Activated T-helper 1 cell treated with anti-CD3 and anti-CD28 coated beads, Interleukin-12 subunit alpha, Interleukin-12 subunit beta, Interleukin-2, Interleukin-4 antibody, amounts not matched to agents 30 ng/mL and 10 ng/mL and 1 ng/mL, durations not matched to agents 14 hours and 24 hours and 36 hours (primary cell): ENCODE measurements at regions not wholly inside any gene's neighbourhood (a gene's known extent, or its start where the extent isn't known, plus 50 kb on each side); places are given as distances from the start of the nearest gene placed in this dataset.

Source experiments
- DNase-seq: peaks from one replicate; pipeline ENCODE4 v3.0.0; 2021; ENCODE audit warnings: low spot score
- H3K27ac Mint-ChIP-seq: one replicate; pipeline ENCODE4 v1.8.0; 2021; ENCODE audit warnings: mild to moderate bottlenecking, mixed read lengths
- H3K27me3 Mint-ChIP-seq: one replicate; pipeline ENCODE4 v1.8.0; 2022; ENCODE audit warnings: mild to moderate bottlenecking, moderate library complexity, mixed read lengths; ENCODE audit not compliant: insufficient read depth
- H3K36me3 Mint-ChIP-seq: one replicate; pipeline ENCODE4 v1.8.0; 2021; ENCODE audit warnings: low read depth, mixed read lengths
- H3K4me1 Mint-ChIP-seq: one replicate; pipeline ENCODE4 v1.8.0; 2021; ENCODE audit warnings: low read depth, mixed read lengths
- H3K4me3 Mint-ChIP-seq: one replicate; pipeline ENCODE4 v1.8.0; 2021; ENCODE audit warnings: mild to moderate bottlenecking, moderate library complexity, mixed read lengths
- H3K9me3 Mint-ChIP-seq: one replicate; pipeline ENCODE4 v1.8.0; 2021; ENCODE audit warnings: mixed read lengths
- intact Hi-C: fragments of 100-400 bp; cut with micrococcal nuclease; formaldehyde crosslinking; loops from one replicate; pipeline ENCODE4 v1.15.1; 2024

- no peak for DNase-seq
- no peak overlapping the region for H3K4me3 Mint-ChIP-seq
- H3K36me3 Mint-ChIP-seq: no peaks in the 10 kb centered on the region
- H3K4me1 Mint-ChIP-seq: no peaks in the 10 kb centered on the region
- no peaks in the 10 kb centered on the region for H3K27me3 Mint-ChIP-seq
- H3K9me3 Mint-ChIP-seq: no peaks in the 10 kb centered on the region
- intact Hi-C loops: no loop called here
- H3K27ac Mint-ChIP-seq: no peak overlapping the region
Measured at GRCh38 chr2:155748131-155748530, 584.4 kb downstream of the NR4A2 start.

DNA sequence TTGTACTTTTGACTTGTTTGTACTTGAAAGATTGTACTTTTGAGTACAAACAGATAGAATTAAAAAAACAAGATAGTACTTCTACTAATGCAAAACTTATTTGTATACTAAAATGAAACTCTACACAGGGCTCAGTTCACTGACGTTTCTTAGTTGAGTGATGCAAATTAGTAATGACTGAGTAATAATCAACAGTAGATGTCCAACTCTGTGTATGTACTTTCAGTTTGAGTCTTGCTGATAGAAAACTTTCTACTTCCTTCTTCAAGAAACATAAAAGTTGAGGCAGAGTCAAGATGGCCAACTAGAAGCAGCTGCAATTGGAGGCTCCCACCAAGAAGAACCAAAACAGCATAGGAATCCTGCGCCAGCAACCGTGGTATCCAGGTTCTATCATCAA is 585.0 kb downstream of the NR4A2 start:
- Mint-ChIP-seq H3K4me1 (no peaks in the 10 kb centered on the region), H3K27ac (no peak overlapping the region), H3K4me3 (no peak overlapping the region), H3K36me3 (no peaks in the 10 kb centered on the region), H3K27me3 (no peaks in the 10 kb centered on the region), H3K9me3 (no peaks in the 10 kb centered on the region)
- intact Hi-C loops: no loop called here
- no peak for DNase-seq

- intact Hi-C loops: no loop called here
- no peaks in the 10 kb centered on the region for H3K4me1 Mint-ChIP-seq
- H3K27me3 Mint-ChIP-seq: no peaks in the 10 kb centered on the region
- H3K9me3 Mint-ChIP-seq: no peaks in the 10 kb centered on the region
- no peak overlapping the region for H3K27ac Mint-ChIP-seq
- H3K4me3 Mint-ChIP-seq: no peak overlapping the region
- no peak for DNase-seq
- no peaks in the 10 kb centered on the region for H3K36me3 Mint-ChIP-seq
Measured at GRCh38 chr2:155733091-155733853, 599.2 kb downstream of the NR4A2 start.

DNA sequence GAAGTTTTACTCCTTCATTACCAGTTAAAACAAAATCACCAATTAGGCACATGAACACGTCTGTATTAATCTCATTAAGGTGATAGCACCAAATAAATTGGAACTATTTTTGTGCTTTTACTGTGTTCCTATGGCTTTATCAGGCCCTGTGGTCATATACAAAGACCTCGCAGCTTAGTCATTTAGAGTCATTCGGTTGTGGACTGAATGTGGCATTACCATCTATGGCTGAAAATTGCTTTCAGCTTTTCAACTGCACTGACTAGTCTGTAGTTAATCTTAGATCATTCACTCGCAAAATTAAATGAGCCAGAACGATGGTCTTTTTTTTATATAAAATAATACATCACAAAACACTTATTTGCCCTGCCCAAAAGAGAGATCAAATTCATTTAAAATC is 601.7 kb downstream of the NR4A2 start:
- H3K4me1 Mint-ChIP-seq: no peaks in the 10 kb centered on the region
- H3K36me3 Mint-ChIP-seq: no peaks in the 10 kb centered on the region
- H3K27me3 Mint-ChIP-seq: no peaks in the 10 kb centered on the region
- intact Hi-C loops: no loop called here
- no peak for DNase-seq
- H3K9me3 Mint-ChIP-seq: no peaks in the 10 kb centered on the region
- H3K4me3 Mint-ChIP-seq: no peak overlapping the region
- H3K27ac Mint-ChIP-seq: no peak overlapping the region

GRCh38 chr2:155727187-155727895 is 605.2 kb downstream of the NR4A2 start:
- intact Hi-C loops: no loop called here
- Mint-ChIP-seq H3K9me3 (no peaks in the 10 kb centered on the region), H3K27me3 (no peaks in the 10 kb centered on the region), H3K27ac (no peak overlapping the region), H3K4me1 (no peaks in the 10 kb centered on the region), H3K36me3 (no peaks in the 10 kb centered on the region), H3K4me3 (no peak overlapping the region)
- no peak for DNase-seq

GRCh38 chr2:155722290-155722689 is 610.2 kb downstream of the NR4A2 start:
- H3K27ac Mint-ChIP-seq: no peak overlapping the region
- no peaks in the 10 kb centered on the region for H3K36me3 Mint-ChIP-seq
- no peak overlapping the region for H3K4me3 Mint-ChIP-seq
- no peaks in the 10 kb centered on the region for H3K27me3 Mint-ChIP-seq
- DNase-seq: no peak
- no peaks in the 10 kb centered on the region for H3K9me3 Mint-ChIP-seq
- intact Hi-C loops: no loop called here
- H3K4me1 Mint-ChIP-seq: no peaks in the 10 kb centered on the region

DNA sequence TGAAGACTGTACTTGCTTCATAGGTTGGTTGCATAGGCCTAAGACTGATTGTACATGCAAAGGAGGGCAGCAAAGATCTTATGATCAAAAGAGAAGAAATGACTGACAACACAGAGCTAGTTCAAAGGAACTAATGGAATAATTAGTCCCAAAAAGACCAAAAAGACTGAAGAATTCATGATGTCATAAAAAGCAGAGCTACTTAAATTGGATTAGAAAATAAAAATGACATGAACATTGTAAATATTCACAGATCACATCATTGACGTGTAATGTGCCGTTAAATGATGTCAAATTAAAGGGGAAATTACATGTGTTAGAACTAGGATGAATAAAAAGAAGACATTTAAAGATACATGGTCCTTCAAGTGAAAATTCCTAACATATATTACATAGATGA is 616.8 kb downstream of the NR4A2 start:
- Mint-ChIP-seq H3K36me3 (no peaks in the 10 kb centered on the region), H3K27ac (no peak overlapping the region), H3K4me1 (no peaks in the 10 kb centered on the region), H3K4me3 (no peak overlapping the region), H3K27me3 (no peaks in the 10 kb centered on the region), H3K9me3 (no peaks in the 10 kb centered on the region)
- DNase-seq: no peak
- intact Hi-C loops: no loop called here

DNA sequence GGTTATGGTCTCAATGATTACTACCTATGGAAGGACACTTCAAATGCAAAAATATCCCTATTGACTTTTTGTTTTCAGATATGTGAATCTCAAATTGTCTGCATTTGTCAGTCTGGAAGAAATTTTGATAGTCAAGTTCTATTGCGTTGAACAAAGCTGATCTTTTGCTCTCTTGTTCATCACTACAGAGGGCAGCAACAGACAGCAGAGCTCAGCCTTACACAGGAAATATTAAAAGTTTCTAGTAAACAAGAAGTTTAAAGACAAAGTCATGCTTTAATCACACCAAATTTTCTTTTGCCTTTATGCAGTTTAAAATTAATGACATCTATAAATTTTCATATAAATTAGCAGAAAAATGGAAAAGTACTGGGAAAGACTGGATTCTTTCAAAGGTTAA is 617.5 kb downstream of the NR4A2 start:
- intact Hi-C loops: no loop called here
- no peak for DNase-seq
- H3K4me1 Mint-ChIP-seq: no peaks in the 10 kb centered on the region
- H3K36me3 Mint-ChIP-seq: no peaks in the 10 kb centered on the region
- no peaks in the 10 kb centered on the region for H3K27me3 Mint-ChIP-seq
- no peaks in the 10 kb centered on the region for H3K9me3 Mint-ChIP-seq
- no peak overlapping the region for H3K4me3 Mint-ChIP-seq
- H3K27ac Mint-ChIP-seq: no peak overlapping the region

- intact Hi-C loops: no loop called here
- H3K4me3 Mint-ChIP-seq: no peak overlapping the region
- no peaks in the 10 kb centered on the region for H3K36me3 Mint-ChIP-seq
- H3K27me3 Mint-ChIP-seq: no peaks in the 10 kb centered on the region
- H3K27ac Mint-ChIP-seq: no peak overlapping the region
- DNase-seq: no peak
- H3K4me1 Mint-ChIP-seq: no peaks in the 10 kb centered on the region
- H3K9me3 Mint-ChIP-seq: no peaks in the 10 kb centered on the region
Measured at GRCh38 chr2:155708071-155708470, 624.5 kb downstream of the NR4A2 start.

- Mint-ChIP-seq H3K4me1 (no peaks in the 10 kb centered on the region), H3K9me3 (no peaks in the 10 kb centered on the region), H3K36me3 (no peaks in the 10 kb centered on the region), H3K27me3 (no peaks in the 10 kb centered on the region), H3K4me3 (no peak overlapping the region), H3K27ac (no peak overlapping the region)
- DNase-seq: no peak
- intact Hi-C loops: no loop called here
Measured at GRCh38 chr2:155703917-155704316, 628.6 kb downstream of the NR4A2 start.

DNA sequence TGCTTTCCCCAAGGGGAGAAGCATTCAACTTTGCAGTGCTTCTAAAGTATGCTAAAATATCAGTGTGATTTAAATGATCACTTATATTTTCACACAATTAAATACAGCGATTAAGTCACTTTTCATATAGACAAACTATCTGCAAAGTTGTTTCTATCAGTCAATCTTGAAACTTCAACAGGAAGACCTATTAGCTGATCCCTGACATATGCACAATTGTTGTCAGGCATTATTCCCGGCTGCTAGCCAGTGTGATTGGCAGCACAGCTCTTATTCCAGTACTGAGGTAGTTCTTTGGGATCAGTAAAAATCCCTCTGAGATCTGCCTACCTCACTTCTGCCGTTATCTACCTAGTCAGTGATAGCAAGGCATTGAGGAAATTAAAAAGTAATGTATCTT is 629.5 kb downstream of the NR4A2 start:
- Mint-ChIP-seq H3K27ac (no peak overlapping the region), H3K9me3 (no peaks in the 10 kb centered on the region), H3K4me3 (no peak overlapping the region), H3K27me3 (no peaks in the 10 kb centered on the region), H3K36me3 (no peaks in the 10 kb centered on the region), H3K4me1 (no peaks in the 10 kb centered on the region)
- intact Hi-C loops: no loop called here
- DNase-seq: no peak

DNA sequence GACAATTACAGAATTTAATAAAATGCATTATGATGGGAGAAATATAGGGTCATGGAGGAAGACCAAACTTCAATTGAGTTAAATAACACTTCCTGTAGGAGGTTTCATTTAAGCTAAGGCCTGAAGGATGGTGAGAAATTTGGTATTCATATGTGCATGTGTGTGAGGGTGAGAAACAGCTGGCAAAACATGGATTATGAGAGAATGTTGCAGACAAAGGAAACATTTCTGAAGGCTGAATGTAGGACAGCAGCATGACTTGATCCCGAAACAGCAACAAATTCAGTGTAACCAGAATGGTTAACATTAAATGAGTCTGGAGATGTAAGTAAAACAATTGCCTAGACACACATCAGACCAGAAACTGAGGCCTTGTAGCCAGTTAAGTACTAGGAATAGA is 630.8 kb downstream of the NR4A2 start:
- Mint-ChIP-seq H3K36me3 (no peaks in the 10 kb centered on the region), H3K27me3 (no peaks in the 10 kb centered on the region), H3K4me3 (no peak overlapping the region), H3K9me3 (no peaks in the 10 kb centered on the region), H3K27ac (no peak overlapping the region), H3K4me1 (no peaks in the 10 kb centered on the region)
- intact Hi-C loops: no loop called here
- no peak for DNase-seq

GRCh38 chr2:155696571-155696970 is 636.0 kb downstream of the NR4A2 start:
- no peak overlapping the region for H3K27ac Mint-ChIP-seq
- H3K9me3 Mint-ChIP-seq: no peaks in the 10 kb centered on the region
- H3K27me3 Mint-ChIP-seq: no peaks in the 10 kb centered on the region
- intact Hi-C loops: no loop called here
- H3K36me3 Mint-ChIP-seq: no peaks in the 10 kb centered on the region
- H3K4me1 Mint-ChIP-seq: no peaks in the 10 kb centered on the region
- no peak overlapping the region for H3K4me3 Mint-ChIP-seq
- no peak for DNase-seq
